ENCODE measurements at regions not wholly inside any gene's neighbourhood (a gene's known extent, or its start where the extent isn't known, plus 50 kb on each side); places are given as distances from the start of the nearest gene placed in this dataset.
"Not testable (repeated sequence)": the region's sequence is repeated elsewhere in the genome, so short reads cannot be mapped to it uniquely, and the experiment has no call there.

- no peak overlapping the region for H3K9ac ChIP-seq (ENCODE audit: low read length in 2 of 2)
- H3K27me3 ChIP-seq (ENCODE audit: control insufficient read depth in 1 of 2, insufficient read depth in 2 of 2, low read length in 2 of 2): peaks cover 0 to 7% of the 10 kb centered on the region in 2 donors
Measured at GRCh38 chr1:29597861-29598260, 361.5 kb downstream of the PTPRU start.

GRCh38 chr1:29593601-29594382 is 357.5 kb downstream of the PTPRU start:
- no peaks in the 10 kb centered on the region for H3K4me1 ChIP-seq (ENCODE audit: control insufficient read depth, insufficient read depth, low read length)
- peaks cover 3 to 4% of the 10 kb centered on the region in 2 donors for H3K27me3 ChIP-seq (ENCODE audit: control insufficient read depth in 1 of 2, insufficient read depth in 2 of 2, low read length in 2 of 2)
- no peaks in the 10 kb centered on the region for H3K36me3 ChIP-seq (ENCODE audit: control insufficient read depth in 2 of 2, insufficient read depth in 2 of 2, low read length in 2 of 2)
- H3K4me3 ChIP-seq (ENCODE audit: low read length in 2 of 2): no peak overlapping the region
- no peaks in the 10 kb centered on the region for H3K9me3 ChIP-seq (ENCODE audit: control insufficient read depth in 2 of 2, low read length in 2 of 2)
- H3K9ac ChIP-seq (ENCODE audit: low read length in 2 of 2): no peak overlapping the region
- no peak overlapping the region for H3K27ac ChIP-seq (ENCODE audit: low read length)

More at GRCh38 chr1:29597861-29598260, 361.5 kb downstream of the PTPRU start:
- no peaks in the 10 kb centered on the region for H3K4me1 ChIP-seq (ENCODE audit: control insufficient read depth, insufficient read depth, low read length)
- no peaks in the 10 kb centered on the region for H3K36me3 ChIP-seq (ENCODE audit: control insufficient read depth in 2 of 2, insufficient read depth in 2 of 2, low read length in 2 of 2)
- no peaks in the 10 kb centered on the region for H3K9me3 ChIP-seq (ENCODE audit: control insufficient read depth in 2 of 2, low read length in 2 of 2)
- no peak overlapping the region for H3K4me3 ChIP-seq (ENCODE audit: low read length in 2 of 2)
- no peak overlapping the region for H3K27ac ChIP-seq (ENCODE audit: low read length)

DNA sequence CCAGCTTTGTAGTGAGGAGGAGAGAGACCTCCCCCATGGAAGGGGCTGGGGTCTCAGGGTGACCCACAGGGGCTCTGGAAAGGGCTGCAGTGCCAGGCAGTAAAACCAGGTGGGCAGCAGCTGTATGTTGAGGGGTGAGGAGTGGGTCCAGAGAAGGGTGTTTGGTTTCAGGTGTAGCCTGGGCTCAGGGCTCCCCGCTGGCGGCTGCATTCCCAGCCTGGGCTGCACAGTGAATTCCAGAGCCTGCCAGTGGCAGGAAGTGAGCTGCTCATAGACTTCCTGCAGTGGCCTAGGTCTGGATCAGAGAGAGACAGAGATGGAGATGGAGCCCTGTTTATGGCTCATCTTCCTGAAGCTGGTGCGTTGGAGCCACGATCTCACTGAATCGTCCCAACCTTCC is 356.4 kb downstream of the PTPRU start:
- H3K9ac ChIP-seq (ENCODE audit: low read length in 2 of 2): no peak overlapping the region
- no peak overlapping the region for H3K4me3 ChIP-seq (ENCODE audit: low read length in 2 of 2)
- H3K36me3 ChIP-seq (ENCODE audit: control insufficient read depth in 2 of 2, insufficient read depth in 2 of 2, low read length in 2 of 2): no peaks in the 10 kb centered on the region
- H3K4me1 ChIP-seq (ENCODE audit: control insufficient read depth, insufficient read depth, low read length): no peaks in the 10 kb centered on the region
- H3K9me3 ChIP-seq (ENCODE audit: control insufficient read depth in 2 of 2, low read length in 2 of 2): no peaks in the 10 kb centered on the region
- H3K27me3 ChIP-seq (ENCODE audit: control insufficient read depth in 1 of 2, insufficient read depth in 2 of 2, low read length in 2 of 2): peaks cover 3 to 4% of the 10 kb centered on the region in 2 donors
- H3K27ac ChIP-seq (ENCODE audit: low read length): no peak overlapping the region

DNA sequence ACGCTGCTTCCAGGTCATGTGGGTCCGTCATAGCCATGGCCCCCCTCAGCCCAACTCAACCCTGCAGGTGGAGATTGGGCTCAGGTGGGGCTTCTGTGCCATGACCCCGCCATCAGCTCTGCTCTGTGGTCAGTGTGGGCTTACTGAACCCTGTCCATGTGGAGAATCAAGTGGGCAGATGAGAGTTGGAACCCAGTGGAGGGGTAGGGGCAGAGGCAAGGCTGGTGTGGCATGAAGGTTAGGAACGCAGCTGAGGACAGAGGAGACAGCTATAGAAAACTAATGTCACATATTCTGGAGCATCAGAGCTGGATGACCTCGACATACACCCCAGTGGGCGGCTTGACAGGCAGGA is 355.9 kb downstream of the PTPRU start:
- Histone ChIP-seq H3K4me3 (ENCODE audit: low read length in 2 of 2) (no peak overlapping the region), H3K9ac (ENCODE audit: low read length in 2 of 2) (no peak overlapping the region), H3K27ac (ENCODE audit: low read length) (no peak overlapping the region), H3K4me1 (ENCODE audit: control insufficient read depth, insufficient read depth, low read length) (no peaks in the 10 kb centered on the region), H3K27me3 (ENCODE audit: control insufficient read depth in 1 of 2, insufficient read depth in 2 of 2, low read length in 2 of 2) (peaks cover 3 to 6% of the 10 kb centered on the region in 2 donors), H3K36me3 (ENCODE audit: control insufficient read depth in 2 of 2, insufficient read depth in 2 of 2, low read length in 2 of 2) (no peaks in the 10 kb centered on the region), H3K9me3 (ENCODE audit: control insufficient read depth in 2 of 2, low read length in 2 of 2) (peaks cover 0 to under 1% of the 10 kb centered on the region in 2 donors)

- Histone ChIP-seq H3K9ac (ENCODE audit: low read length in 2 of 2) (no peak overlapping the region), H3K27me3 (ENCODE audit: control insufficient read depth in 1 of 2, insufficient read depth in 2 of 2, low read length in 2 of 2) (peaks cover 3 to 8% of the 10 kb centered on the region in 2 donors), H3K4me1 (ENCODE audit: control insufficient read depth, insufficient read depth, low read length) (no peaks in the 10 kb centered on the region), H3K27ac (ENCODE audit: low read length) (no peak overlapping the region), H3K36me3 (ENCODE audit: control insufficient read depth in 2 of 2, insufficient read depth in 2 of 2, low read length in 2 of 2) (no peaks in the 10 kb centered on the region), H3K9me3 (ENCODE audit: control insufficient read depth in 2 of 2, low read length in 2 of 2) (peaks cover 0 to 4% of the 10 kb centered on the region in 2 donors), H3K4me3 (ENCODE audit: low read length in 2 of 2) (no peak overlapping the region)
Measured at GRCh38 chr1:29591601-29592260, 355.4 kb downstream of the PTPRU start.

DNA sequence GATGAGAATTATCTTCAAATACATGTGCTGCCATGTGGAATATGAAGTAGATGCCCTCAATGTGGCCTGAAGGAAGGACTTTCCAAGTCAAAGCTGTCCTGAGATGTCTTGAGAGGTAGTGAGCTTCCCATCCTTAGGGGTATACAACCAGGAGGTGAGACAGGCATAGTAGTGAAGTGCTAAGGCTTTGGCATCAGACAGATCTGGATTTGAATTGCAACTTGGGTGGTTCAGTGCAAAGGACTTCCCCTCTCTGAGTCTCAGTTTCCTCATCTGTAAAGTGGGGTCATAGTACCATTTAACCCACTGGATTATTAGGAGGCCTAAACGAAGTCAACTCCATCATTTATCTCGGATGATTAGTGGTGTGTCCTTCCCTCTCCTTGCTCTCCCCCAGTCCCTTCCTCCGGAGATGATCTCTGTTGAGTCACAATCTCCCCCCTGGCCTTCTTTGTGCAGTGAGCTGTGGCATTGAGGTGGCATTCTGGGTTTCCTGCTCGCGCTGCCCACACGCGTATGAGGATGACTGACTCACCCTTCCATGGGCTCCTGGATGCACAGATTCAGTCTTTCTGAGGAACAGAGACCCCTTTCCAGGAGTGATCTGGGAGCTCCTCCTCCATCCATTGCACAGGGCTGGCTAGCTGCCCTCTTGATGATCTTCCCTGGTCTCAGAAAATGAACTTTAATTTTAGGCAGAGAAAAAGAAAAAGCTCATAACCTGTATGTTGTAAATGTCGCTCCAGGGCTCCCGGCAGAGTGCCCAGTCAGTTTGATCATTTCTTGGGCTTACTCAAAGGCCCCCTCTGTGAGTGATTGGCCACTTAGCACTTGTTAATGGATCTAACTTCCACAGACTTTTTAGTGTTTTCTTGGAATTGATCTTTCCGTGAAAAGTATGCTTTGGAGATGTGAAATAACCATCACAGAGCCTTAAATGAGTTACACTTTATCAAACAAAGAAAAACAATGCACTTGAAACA is 354.6 kb downstream of the PTPRU start:
- Histone ChIP-seq H3K4me1 (ENCODE audit: control insufficient read depth, insufficient read depth, low read length) (no peaks in the 10 kb centered on the region), H3K36me3 (ENCODE audit: control insufficient read depth in 2 of 2, insufficient read depth in 2 of 2, low read length in 2 of 2) (no peaks in the 10 kb centered on the region), H3K27me3 (ENCODE audit: control insufficient read depth in 1 of 2, insufficient read depth in 2 of 2, low read length in 2 of 2) (peaks cover 3 to 11% of the 10 kb centered on the region in 2 donors), H3K27ac (ENCODE audit: low read length) (no peak overlapping the region), H3K9ac (ENCODE audit: low read length in 2 of 2) (no peak overlapping the region), H3K9me3 (ENCODE audit: control insufficient read depth in 2 of 2, low read length in 2 of 2) (peaks cover 0 to 4% of the 10 kb centered on the region in 2 donors), H3K4me3 (ENCODE audit: low read length in 2 of 2) (no peak overlapping the region)

DNA sequence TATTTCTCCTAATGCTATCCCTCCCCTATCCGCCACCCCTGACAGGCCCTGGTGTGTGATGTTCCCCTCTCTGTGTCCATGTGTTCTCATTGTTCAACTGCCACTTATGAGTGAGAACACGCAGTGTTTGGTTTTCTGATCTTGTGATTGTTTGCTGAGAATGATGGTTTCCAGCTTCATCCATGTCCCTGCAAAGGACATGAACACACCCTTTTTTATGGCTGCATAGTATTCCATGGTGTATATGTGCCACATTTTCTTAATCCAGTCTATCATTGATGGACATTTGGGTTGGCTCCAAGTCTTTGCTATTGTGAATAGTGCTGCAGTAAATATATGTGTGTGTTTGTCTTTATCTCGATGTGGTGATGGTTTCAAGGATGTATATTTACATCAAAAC is 353.4 kb downstream of the PTPRU start:
- H3K4me1 ChIP-seq (ENCODE audit: control insufficient read depth, insufficient read depth, low read length); H3K9me3 ChIP-seq (ENCODE audit: control insufficient read depth in 2 of 2, low read length in 2 of 2); H3K36me3 ChIP-seq (ENCODE audit: control insufficient read depth in 2 of 2, insufficient read depth in 2 of 2, low read length in 2 of 2); H3K9ac ChIP-seq (ENCODE audit: low read length in 2 of 2); H3K4me3 ChIP-seq (ENCODE audit: low read length in 2 of 2); H3K27ac ChIP-seq (ENCODE audit: low read length): not testable (repeated sequence)
- H3K27me3 ChIP-seq (ENCODE audit: control insufficient read depth in 1 of 2, insufficient read depth in 2 of 2, low read length in 2 of 2): peaks cover 3 to 16% of the 10 kb centered on the region in 2 donors

DNA sequence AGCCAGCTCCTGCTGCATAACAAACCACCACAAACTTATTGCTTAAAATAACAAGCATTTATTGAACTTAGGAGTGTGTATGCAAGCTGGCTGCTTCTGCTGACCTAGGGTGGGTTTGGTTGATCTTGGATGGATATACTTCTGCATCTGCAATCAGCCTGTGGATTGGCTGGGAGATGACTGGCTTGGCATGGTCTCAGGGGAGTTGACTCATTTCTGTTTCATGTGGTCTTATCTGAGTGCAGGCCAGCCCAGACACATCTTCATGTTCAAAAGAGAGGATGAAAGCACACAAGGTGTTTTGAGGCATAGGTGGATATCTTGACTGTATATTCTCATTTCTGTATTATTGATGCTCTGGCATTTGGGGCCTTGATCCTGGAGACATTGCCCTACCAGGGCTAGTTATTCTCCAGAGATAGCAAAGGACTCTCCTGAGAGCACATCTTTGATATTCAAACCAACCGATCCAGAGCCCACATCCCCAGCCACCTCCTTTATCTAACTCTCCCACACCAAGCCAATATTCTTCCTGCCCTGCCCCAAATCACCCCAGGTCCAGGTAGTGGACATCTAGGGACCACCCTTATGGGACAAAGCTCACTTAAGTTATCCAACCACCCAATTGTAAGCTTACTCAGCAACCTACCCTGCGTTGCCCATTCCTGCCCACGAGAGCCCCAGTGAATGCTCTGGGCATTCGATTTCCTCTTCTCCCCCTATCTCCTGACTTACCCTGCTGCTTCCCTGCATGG is 350.8 kb downstream of the PTPRU start:
- H3K4me3 ChIP-seq (ENCODE audit: low read length in 2 of 2): no peak overlapping the region
- H3K27ac ChIP-seq (ENCODE audit: low read length): no peak overlapping the region
- H3K9ac ChIP-seq (ENCODE audit: low read length in 2 of 2): no peak overlapping the region
- peaks cover 0 to 4% of the 10 kb centered on the region in 2 donors for H3K9me3 ChIP-seq (ENCODE audit: control insufficient read depth in 2 of 2, low read length in 2 of 2)
- H3K27me3 ChIP-seq (ENCODE audit: control insufficient read depth in 1 of 2, insufficient read depth in 2 of 2, low read length in 2 of 2): peaks cover 3 to 18% of the 10 kb centered on the region in 2 donors
- H3K4me1 ChIP-seq (ENCODE audit: control insufficient read depth, insufficient read depth, low read length): no peaks in the 10 kb centered on the region
- no peaks in the 10 kb centered on the region for H3K36me3 ChIP-seq (ENCODE audit: control insufficient read depth in 2 of 2, insufficient read depth in 2 of 2, low read length in 2 of 2)

DNA sequence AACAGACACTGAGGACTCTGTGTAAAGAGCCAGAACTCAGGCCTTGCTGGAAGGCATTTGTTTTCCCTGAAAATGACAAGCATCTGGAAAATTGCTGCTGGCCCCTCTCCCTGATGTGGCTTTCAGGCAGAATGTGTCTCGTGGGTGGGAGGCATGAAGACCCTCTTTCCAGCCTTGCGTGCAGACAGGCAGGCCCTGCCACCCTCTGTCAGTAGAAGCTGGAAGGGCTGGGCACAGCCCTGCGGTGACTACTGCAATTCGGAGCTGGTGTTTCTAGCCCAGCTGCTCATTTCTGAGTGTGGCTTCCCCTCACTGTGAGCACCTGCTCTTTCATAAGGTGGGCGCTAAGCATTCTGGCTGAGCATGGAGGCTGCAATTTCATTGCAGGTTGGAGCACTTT is 349.9 kb downstream of the PTPRU start:
- Histone ChIP-seq H3K9me3 (ENCODE audit: control insufficient read depth in 2 of 2, low read length in 2 of 2) (peaks cover 0 to 4% of the 10 kb centered on the region in 2 donors), H3K4me3 (ENCODE audit: low read length in 2 of 2) (no peak overlapping the region), H3K4me1 (ENCODE audit: control insufficient read depth, insufficient read depth, low read length) (no peaks in the 10 kb centered on the region), H3K27me3 (ENCODE audit: control insufficient read depth in 1 of 2, insufficient read depth in 2 of 2, low read length in 2 of 2) (peaks cover 2 to 18% of the 10 kb centered on the region in 2 donors), H3K9ac (ENCODE audit: low read length in 2 of 2) (no peak overlapping the region), H3K36me3 (ENCODE audit: control insufficient read depth in 2 of 2, insufficient read depth in 2 of 2, low read length in 2 of 2) (no peaks in the 10 kb centered on the region), H3K27ac (ENCODE audit: low read length) (no peak overlapping the region)

DNA sequence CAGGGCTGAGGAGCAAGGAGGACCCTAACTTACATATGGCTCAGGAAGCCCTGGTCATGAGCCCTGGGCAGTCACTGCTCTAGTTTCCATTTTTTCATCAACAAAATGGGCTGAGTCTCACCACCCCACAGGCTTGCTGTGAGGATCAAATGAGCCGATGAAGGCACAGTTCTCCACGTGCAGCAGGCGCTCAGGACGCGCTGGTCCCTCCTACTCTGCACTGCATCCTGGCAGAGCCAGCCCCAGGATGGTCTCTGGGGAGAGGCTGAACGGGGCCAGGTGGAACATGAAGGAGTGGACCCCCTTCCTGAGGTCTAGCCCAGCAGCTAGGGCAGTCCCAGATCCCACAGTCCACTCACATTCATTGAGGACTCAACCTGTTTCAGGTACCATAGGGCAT is 349.3 kb downstream of the PTPRU start:
- Histone ChIP-seq H3K9me3 (ENCODE audit: control insufficient read depth in 2 of 2, low read length in 2 of 2) (peaks cover 0 to 4% of the 10 kb centered on the region in 2 donors), H3K27me3 (ENCODE audit: control insufficient read depth in 1 of 2, insufficient read depth in 2 of 2, low read length in 2 of 2) (peaks cover 2 to 18% of the 10 kb centered on the region in 2 donors), H3K27ac (ENCODE audit: low read length) (no peak overlapping the region), H3K36me3 (ENCODE audit: control insufficient read depth in 2 of 2, insufficient read depth in 2 of 2, low read length in 2 of 2) (no peaks in the 10 kb centered on the region), H3K9ac (ENCODE audit: low read length in 2 of 2) (no peak overlapping the region), H3K4me3 (ENCODE audit: low read length in 2 of 2) (no peak overlapping the region), H3K4me1 (ENCODE audit: control insufficient read depth, insufficient read depth, low read length) (no peaks in the 10 kb centered on the region)
